ENCODE measurements at regions not wholly inside any gene's neighbourhood (a gene's known extent, or its start where the extent isn't known, plus 50 kb on each side); places are given as distances from the start of the nearest gene placed in this dataset.

- TF ChIP-seq GATA2 (IDR thresholded peaks at IDR 0.05; ENCODE audit: low read depth, low read length) (no peak), GATA3 (IDR thresholded peaks at IDR 0.05; ENCODE audit: low read depth, low read length) (no peak)
Measured at GRCh38 chr5:54753034-54753433, 232.4 kb downstream of the ESM1 start.
